Loucy (cell line): ENCODE measurements at regions not wholly inside any gene's neighbourhood (a gene's known extent, or its start where the extent isn't known, plus 50 kb on each side); places are given as distances from the start of the nearest gene placed in this dataset.
"Not testable (repeated sequence)": the region's sequence is repeated elsewhere in the genome, so short reads cannot be mapped to it uniquely, and the experiment has no call there.

ENCODE experiments used
- H2AFZ ChIP-seq: fragments of 200-600 bp; sonication (generic); 2 replicates; pipeline ENCODE4 v1.6.0; 2016; ENCODE audit warnings: antibody characterized with exemption, mild to moderate bottlenecking, low read length, moderate library complexity
- H3F3A ChIP-seq: fragments of 200-600 bp; 2 replicates; pipeline ENCODE4 v1.6.0; 2016; ENCODE audit warnings: antibody characterized with exemption, low read depth, mild to moderate bottlenecking
- H3K27me3 ChIP-seq: fragments of 200-600 bp; sonication (generic); 2 replicates; pipeline ENCODE4 v1.6.1; 2014; ENCODE audit warnings: low read length, mild to moderate bottlenecking; ENCODE audit not compliant: insufficient read depth, poor library complexity, severe bottlenecking
- H3K36me3 ChIP-seq: fragments of 200-600 bp; sonication (generic); 2 replicates; pipeline ENCODE4 v1.6.1; 2016; ENCODE audit warnings: low read length; ENCODE audit not compliant: insufficient read depth
- H3K4me1 ChIP-seq: fragments of 200-600 bp; sonication (generic); 2 replicates; pipeline ENCODE4 v1.5.1; 2014; ENCODE audit warnings: low read length, mild to moderate bottlenecking; ENCODE audit not compliant: insufficient read depth, poor library complexity, severe bottlenecking
- H3K4me2 ChIP-seq: fragments of 200-600 bp; sonication (generic); 2 replicates; pipeline ENCODE4 v1.6.0; 2014; ENCODE audit warnings: antibody characterized with exemption, low read length, low read depth, mild to moderate bottlenecking; ENCODE audit not compliant: poor library complexity, severe bottlenecking
- H3K4me3 ChIP-seq: fragments of 200-600 bp; sonication (generic); 2 replicates; pipeline ENCODE4 v1.5.1; 2014; ENCODE audit warnings: low read length, mild to moderate bottlenecking, mixed read lengths; ENCODE audit not compliant: poor library complexity, severe bottlenecking
- H3K79me2 ChIP-seq: fragments of 200-600 bp; sonication (generic); 2 replicates; pipeline ENCODE4 v1.6.1; 2014; ENCODE audit warnings: low read length; ENCODE audit not compliant: insufficient read depth
- H3K9ac ChIP-seq: fragments of 200-600 bp; sonication (generic); 2 replicates; pipeline ENCODE4 v1.6.0; 2014; ENCODE audit warnings: mild to moderate bottlenecking, low read depth, low read length, moderate library complexity; ENCODE audit not compliant: poor library complexity, severe bottlenecking
- H3K9me2 ChIP-seq: fragments of 200-600 bp; sonication (generic); replicated peaks from 2 replicates; pipeline ENCODE4 v1.6.1; 2016; ENCODE audit warnings: low read depth, low read length, mixed read lengths
- H3K9me3 ChIP-seq: fragments of 200-600 bp; sonication (generic); 2 replicates; pipeline ENCODE4 v1.6.1; 2014; ENCODE audit warnings: mild to moderate bottlenecking, antibody characterized with exemption, low read length, low read depth; ENCODE audit not compliant: insufficient read depth
- H4K20me1 ChIP-seq: fragments of 200-600 bp; sonication (generic); 2 replicates; pipeline ENCODE4 v1.6.0; 2014; ENCODE audit warnings: antibody characterized with exemption, low read length, mild to moderate bottlenecking; ENCODE audit not compliant: insufficient read depth, poor library complexity, severe bottlenecking
- CTCF ChIP-seq: fragments of 200-600 bp; sonication (generic); conservative IDR thresholded peaks from 2 replicates; pipeline ENCODE4 v1.5.1; 2014; ENCODE audit warnings: mild to moderate bottlenecking, antibody characterized with exemption, low read length
- EZH2phosphoT487 ChIP-seq: fragments of 200-600 bp; IDR thresholded peaks from 2 replicates; pipeline ENCODE4 v1.6.1; 2018; ENCODE audit warnings: antibody characterized with exemption, mild to moderate bottlenecking, moderate library complexity, borderline replicate concordance

GRCh38 chr15:22229990-22230819 lies 149.9 kb downstream of the OR4M2 start:
- H3K9me3 ChIP-seq = no peaks in the 10 kb centered on the region

DNA sequence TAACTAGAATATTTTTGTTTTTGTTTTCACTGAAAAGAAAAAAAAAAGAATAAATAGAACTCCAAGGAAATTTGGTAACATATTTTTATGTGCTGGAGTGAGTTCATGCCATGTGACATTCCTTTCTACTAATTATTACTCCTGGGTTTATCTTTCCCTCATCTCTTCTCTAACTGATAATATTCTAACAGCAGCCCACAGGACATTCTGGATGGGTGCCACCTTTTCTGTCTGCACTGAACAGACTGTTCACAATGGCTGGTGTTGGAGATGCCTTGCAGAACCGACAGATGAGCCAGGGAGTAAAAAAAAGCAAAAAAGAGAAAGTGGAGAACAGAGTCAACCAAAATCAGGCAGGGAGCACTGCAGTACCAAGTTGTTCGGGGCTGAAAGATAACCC lies 151.3 kb downstream of the OR4M2 start:
- Histone ChIP-seq H3K36me3 (no peaks in the 10 kb centered on the region), H3K4me2 (no peak overlapping the region), H3K9ac (no peak overlapping the region), H2AFZ (no peak overlapping the region), H3F3A (no peaks in the 10 kb centered on the region), H3K4me3 (no peak overlapping the region), H4K20me1 (no peaks in the 10 kb centered on the region), H3K4me1 (no peaks in the 10 kb centered on the region), H3K79me2 (no peaks in the 10 kb centered on the region), H3K27me3 (no peaks in the 10 kb centered on the region), H3K9me2 (no peaks in the 10 kb centered on the region), H3K9me3 (no peaks in the 10 kb centered on the region)
- TF ChIP-seq EZH2phosphoT487 (no peak), CTCF (no peak)

More at GRCh38 chr15:22229990-22230819, 149.9 kb downstream of the OR4M2 start:
- H3K79me2 ChIP-seq = no peaks in the 10 kb centered on the region
- no peaks in the 10 kb centered on the region for H4K20me1 ChIP-seq
- no peaks in the 10 kb centered on the region for H3K36me3 ChIP-seq
- TF ChIP-seq CTCF = no peak
- no peak for TF ChIP-seq EZH2phosphoT487
- H3F3A ChIP-seq = no peaks in the 10 kb centered on the region
- H3K27me3 ChIP-seq = no peaks in the 10 kb centered on the region
- H3K4me1 ChIP-seq = no peaks in the 10 kb centered on the region
- H3K4me2 ChIP-seq = no peak overlapping the region
- no peak overlapping the region for H2AFZ ChIP-seq
- H3K9me2 ChIP-seq = no peaks in the 10 kb centered on the region
- H3K9ac ChIP-seq = no peak overlapping the region
- no peak overlapping the region for H3K4me3 ChIP-seq

- Histone ChIP-seq H3K36me3 (no peaks in the 10 kb centered on the region), H3K9ac (no peak overlapping the region), H3K4me2 (no peak overlapping the region), H3K9me3 (no peaks in the 10 kb centered on the region), H3K4me1 (no peaks in the 10 kb centered on the region), H3K4me3 (no peak overlapping the region), H4K20me1 (no peaks in the 10 kb centered on the region), H3F3A (no peaks in the 10 kb centered on the region), H3K27me3 (no peaks in the 10 kb centered on the region), H3K9me2 (no peaks in the 10 kb centered on the region), H2AFZ (no peak overlapping the region), H3K79me2 (no peaks in the 10 kb centered on the region)
- no peak for TF ChIP-seq EZH2phosphoT487
- TF ChIP-seq CTCF = no peak
These were observed 152.3 kb downstream of the OR4M2 start for GRCh38 chr15:22232675-22233074.

- not testable (repeated sequence) for H3K36me3 ChIP-seq, H3K9me3 ChIP-seq, H3K4me3 ChIP-seq, H3K79me2 ChIP-seq, H3K9me2 ChIP-seq, H3K4me2 ChIP-seq, H3K27me3 ChIP-seq, H4K20me1 ChIP-seq, H3K9ac ChIP-seq, H2AFZ ChIP-seq, H3F3A ChIP-seq, H3K4me1 ChIP-seq
These were observed 155.1 kb downstream of the OR4M2 start for GRCh38 chr15:22235261-22235930.
